ENCODE measurements at regions not wholly inside any gene's neighbourhood (a gene's known extent, or its start where the extent isn't known, plus 50 kb on each side); places are given as distances from the start of the nearest gene placed in this dataset.

- H3K36me3 Mint-ChIP-seq (ENCODE audit: low read depth): no peaks in the 10 kb centered on the region
- Histone ChIP-seq H3K27me3 (ENCODE audit: insufficient read depth) (no peaks in the 10 kb centered on the region), H3F3A (replicated peaks; ENCODE audit: low read depth) (no peaks in the 10 kb centered on the region), H3K36me3 (ENCODE audit: insufficient read depth) (no peaks in the 10 kb centered on the region), H2AFZ (no peak overlapping the region), H3K4me3 (no peak overlapping the region), H3K79me2 (replicated peaks; ENCODE audit: insufficient read depth) (peaks cover 42% of the 10 kb centered on the region; the same call in 1 of the 2 replicates), H3K4me1 (ENCODE audit: insufficient read depth) (peaks cover 11% of the 10 kb centered on the region; the same call in 1 of the 2 replicates), H3K27ac (ENCODE audit: low read depth) (no peak overlapping the region), H3K9me2 (ENCODE audit: insufficient read depth) (0 out of 2 replicates have a peak, but pooled peaks cover under 1% of the 10 kb centered on the region), H3K4me2 (no peak overlapping the region), H4K20me1 (replicated peaks; ENCODE audit: insufficient read depth) (peaks cover 5% of the 10 kb centered on the region; the same call in 1 of the 2 replicates)
- no peak for ATAC-seq
- no peak for TF ChIP-seq EZH2 (IDR thresholded peaks at IDR 0.05; ENCODE audit: low read depth, unreplicated experiment)
- no peak for TF ChIP-seq EZH2phosphoT487 (IDR thresholded peaks at IDR 0.05; ENCODE audit: unreplicated experiment)
- no peak for TF ChIP-seq CREB1 (CRISPR knock-in tag; IDR thresholded peaks at IDR 0.05; ENCODE audit: low read depth)
- TF ChIP-seq ZNF114 (CRISPR knock-in tag; IDR thresholded peaks at IDR 0.05): no peak
- TF ChIP-seq POLR2AphosphoS5 (IDR thresholded peaks at IDR 0.05; ENCODE audit: low read depth): no peak
- TF ChIP-seq REST (IDR thresholded peaks at IDR 0.05; ENCODE audit: unreplicated experiment): no peak
- no peak for TF ChIP-seq JUNB (IDR thresholded peaks at IDR 0.05; ENCODE audit: unreplicated experiment)
- no peak for TF ChIP-seq ZNF331 (CRISPR knock-in tag; IDR thresholded peaks at IDR 0.05; ENCODE audit: low read depth)
- no peak for TF ChIP-seq ETS1 (IDR thresholded peaks at IDR 0.05)
- no peak for TF ChIP-seq ZNF462 (CRISPR knock-in tag; IDR thresholded peaks at IDR 0.05)
- no peak for TF ChIP-seq NANOG (IDR thresholded peaks at IDR 0.05; ENCODE audit: borderline replicate concordance)
- TF ChIP-seq STAT1 (IDR thresholded peaks at IDR 0.05; ENCODE audit: unreplicated experiment): no peak
- no peak for TF ChIP-seq CTCF (conservative IDR thresholded peaks at IDR 0.05; ENCODE audit: low read depth in 2 of 2)
- H3K4me3 Mint-ChIP-seq: no peak overlapping the region
- no peaks in the 10 kb centered on the region for H3K27me3 Mint-ChIP-seq (ENCODE audit: insufficient read depth, low read depth, poor library complexity)
- no peaks in the 10 kb centered on the region; the same call in 2 of the 3 replicates for H3K9me3 Mint-ChIP-seq
- peak overlapping the region; percentile 18; the same call in 1 of the 2 replicates for H3K27ac Mint-ChIP-seq
- H3K4me1 Mint-ChIP-seq: peaks cover 39% of the 10 kb centered on the region
- DNase-seq (ENCODE audit: low spot score): no peak
Measured at GRCh38 chr14:71473843-71474242, 458.4 kb upstream of the RGS6 start.

Measured in GM23338 (cell line).